ENCODE measurements at regions not wholly inside any gene's neighbourhood (a gene's known extent, or its start where the extent isn't known, plus 50 kb on each side); places are given as distances from the start of the nearest gene placed in this dataset.

DNA sequence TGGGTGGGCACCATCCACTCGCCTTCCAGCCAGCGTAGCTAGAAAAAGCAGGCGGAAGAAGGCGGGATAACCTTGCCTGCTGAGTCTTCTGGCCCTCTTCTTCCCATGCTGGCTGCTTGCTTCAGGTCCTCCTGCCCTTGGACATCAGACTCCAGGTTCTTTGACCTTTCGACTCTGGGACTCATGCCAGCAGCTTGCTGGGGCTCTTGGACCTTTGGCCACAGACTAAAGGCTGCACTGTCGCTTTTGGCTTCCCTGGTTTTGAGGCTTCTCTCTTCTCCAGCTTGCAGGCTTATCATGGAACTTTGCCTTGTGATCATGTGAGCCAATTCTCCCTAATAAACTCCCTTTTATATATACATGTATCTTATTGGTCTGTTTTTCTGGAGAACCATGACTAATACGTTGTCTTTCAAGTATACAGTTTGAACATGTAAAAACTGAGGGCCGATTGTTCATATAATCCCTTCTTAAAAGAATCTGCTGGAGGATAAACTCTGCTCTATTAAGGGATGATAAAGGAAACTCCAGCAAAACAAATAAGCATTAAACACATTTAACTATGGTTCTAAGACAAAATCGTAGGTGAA, 116.6 kb upstream of the LCORL start:
- Mint-ChIP-seq H3K9me3 (ENCODE audit: unreplicated experiment) (peaks cover 1% of the 10 kb centered on the region), H3K4me3 (ENCODE audit: unreplicated experiment) (no peak overlapping the region), H3K27me3 (ENCODE audit: unreplicated experiment) (no peaks in the 10 kb centered on the region), H3K36me3 (ENCODE audit: unreplicated experiment) (no peaks in the 10 kb centered on the region), H3K4me1 (ENCODE audit: low read depth, unreplicated experiment) (no peaks in the 10 kb centered on the region), H3K27ac (ENCODE audit: unreplicated experiment) (no peak overlapping the region)
- TF ChIP-seq, protein P1, sequence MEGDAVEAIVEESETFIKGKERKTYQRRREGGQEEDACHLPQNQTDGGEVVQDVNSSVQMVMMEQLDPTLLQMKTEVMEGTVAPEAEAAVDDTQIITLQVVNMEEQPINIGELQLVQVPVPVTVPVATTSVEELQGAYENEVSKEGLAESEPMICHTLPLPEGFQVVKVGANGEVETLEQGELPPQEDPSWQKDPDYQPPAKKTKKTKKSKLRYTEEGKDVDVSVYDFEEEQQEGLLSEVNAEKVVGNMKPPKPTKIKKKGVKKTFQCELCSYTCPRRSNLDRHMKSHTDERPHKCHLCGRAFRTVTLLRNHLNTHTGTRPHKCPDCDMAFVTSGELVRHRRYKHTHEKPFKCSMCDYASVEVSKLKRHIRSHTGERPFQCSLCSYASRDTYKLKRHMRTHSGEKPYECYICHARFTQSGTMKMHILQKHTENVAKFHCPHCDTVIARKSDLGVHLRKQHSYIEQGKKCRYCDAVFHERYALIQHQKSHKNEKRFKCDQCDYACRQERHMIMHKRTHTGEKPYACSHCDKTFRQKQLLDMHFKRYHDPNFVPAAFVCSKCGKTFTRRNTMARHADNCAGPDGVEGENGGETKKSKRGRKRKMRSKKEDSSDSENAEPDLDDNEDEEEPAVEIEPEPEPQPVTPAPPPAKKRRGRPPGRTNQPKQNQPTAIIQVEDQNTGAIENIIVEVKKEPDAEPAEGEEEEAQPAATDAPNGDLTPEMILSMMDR (IDR thresholded peaks at IDR 0.05; ENCODE audit: partially characterized antibody, unreplicated experiment) = no peak
- no peak for DNase-seq

- TF ChIP-seq, protein P1 (IDR thresholded peaks at IDR 0.05; ENCODE audit: partially characterized antibody, unreplicated experiment) = no peak
- H3K27ac Mint-ChIP-seq (ENCODE audit: unreplicated experiment) = no peak overlapping the region
- no peaks in the 10 kb centered on the region for H3K36me3 Mint-ChIP-seq (ENCODE audit: unreplicated experiment)
- H3K9me3 Mint-ChIP-seq (ENCODE audit: unreplicated experiment) = no peaks in the 10 kb centered on the region
- no peaks in the 10 kb centered on the region for H3K4me1 Mint-ChIP-seq (ENCODE audit: low read depth, unreplicated experiment)
- no peak for DNase-seq
- no peaks in the 10 kb centered on the region for H3K27me3 Mint-ChIP-seq (ENCODE audit: unreplicated experiment)
- no peak overlapping the region for H3K4me3 Mint-ChIP-seq (ENCODE audit: unreplicated experiment)
Observed at GRCh38 chr4:18134111-18134510, 112.6 kb upstream of the LCORL start.

DNA sequence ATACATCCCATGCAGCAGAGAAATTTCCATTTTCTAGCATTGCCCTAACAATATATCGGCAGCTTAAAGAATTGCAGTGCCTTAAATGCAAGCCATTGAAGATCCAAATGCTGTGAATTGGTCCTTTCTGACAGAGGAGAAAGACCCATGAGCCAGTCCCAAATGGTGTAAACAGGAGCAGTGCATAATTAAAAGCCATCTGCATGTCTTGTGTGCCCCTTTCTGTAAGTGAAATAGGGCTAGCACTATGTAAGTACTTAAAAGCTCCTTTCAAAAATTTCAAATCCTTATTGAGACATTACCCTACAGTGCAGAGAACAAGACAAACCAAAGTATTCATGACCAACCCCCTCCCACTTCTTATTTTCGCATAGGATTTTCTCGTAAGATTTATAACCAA, 108.7 kb upstream of the LCORL start:
- no peaks in the 10 kb centered on the region for H3K4me1 Mint-ChIP-seq (ENCODE audit: low read depth, unreplicated experiment)
- no peaks in the 10 kb centered on the region for H3K36me3 Mint-ChIP-seq (ENCODE audit: unreplicated experiment)
- TF ChIP-seq, protein P1 (IDR thresholded peaks at IDR 0.05; ENCODE audit: partially characterized antibody, unreplicated experiment) = no peak
- H3K9me3 Mint-ChIP-seq (ENCODE audit: unreplicated experiment) = no peaks in the 10 kb centered on the region
- no peak overlapping the region for H3K27ac Mint-ChIP-seq (ENCODE audit: unreplicated experiment)
- DNase-seq = no peak
- H3K27me3 Mint-ChIP-seq (ENCODE audit: unreplicated experiment) = no peaks in the 10 kb centered on the region
- H3K4me3 Mint-ChIP-seq (ENCODE audit: unreplicated experiment) = no peak overlapping the region

DNA sequence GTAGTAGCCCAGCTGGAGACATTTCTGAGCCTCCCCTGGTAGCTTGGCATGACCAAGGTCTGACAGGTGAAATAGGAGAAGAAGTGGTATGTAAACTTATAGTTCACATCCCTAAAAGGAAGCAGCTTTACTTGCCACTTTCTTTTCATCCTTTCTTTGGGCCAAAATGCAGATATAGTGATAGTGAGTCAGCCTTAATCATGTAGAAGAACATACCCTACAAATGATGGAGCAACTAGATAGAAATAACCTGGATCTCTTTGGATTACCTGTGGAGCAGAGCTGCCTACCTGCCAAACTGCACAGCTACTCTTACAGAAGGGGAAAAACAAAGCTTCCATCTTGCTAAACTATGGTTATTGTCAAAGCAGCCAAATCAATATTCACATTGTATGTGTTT, 106.7 kb upstream of the LCORL start:
- no peaks in the 10 kb centered on the region for H3K4me1 Mint-ChIP-seq (ENCODE audit: low read depth, unreplicated experiment)
- TF ChIP-seq, protein P1 (IDR thresholded peaks at IDR 0.05; ENCODE audit: partially characterized antibody, unreplicated experiment) = no peak
- H3K4me3 Mint-ChIP-seq (ENCODE audit: unreplicated experiment) = no peak overlapping the region

GRCh38 chr4:18127030-18127429, 105.5 kb upstream of the LCORL start:
- no peak for DNase-seq
- H3K4me1 Mint-ChIP-seq (ENCODE audit: low read depth, unreplicated experiment) = no peaks in the 10 kb centered on the region
- H3K4me3 Mint-ChIP-seq (ENCODE audit: unreplicated experiment) = no peak overlapping the region
- no peak overlapping the region for H3K27ac Mint-ChIP-seq (ENCODE audit: unreplicated experiment)
- H3K36me3 Mint-ChIP-seq (ENCODE audit: unreplicated experiment) = no peaks in the 10 kb centered on the region
- TF ChIP-seq, protein P1 (IDR thresholded peaks at IDR 0.05; ENCODE audit: partially characterized antibody, unreplicated experiment) = no peak
- no peaks in the 10 kb centered on the region for H3K9me3 Mint-ChIP-seq (ENCODE audit: unreplicated experiment)
- H3K27me3 Mint-ChIP-seq (ENCODE audit: unreplicated experiment) = no peaks in the 10 kb centered on the region

More for the DNA sequence above, 106.7 kb upstream of the LCORL start:
- Mint-ChIP-seq H3K36me3 (ENCODE audit: unreplicated experiment) (no peaks in the 10 kb centered on the region), H3K27ac (ENCODE audit: unreplicated experiment) (no peak overlapping the region), H3K27me3 (ENCODE audit: unreplicated experiment) (no peaks in the 10 kb centered on the region), H3K9me3 (ENCODE audit: unreplicated experiment) (no peaks in the 10 kb centered on the region)
- no peak for DNase-seq

All from glutamatergic neuron (in vitro differentiated cells).